Skin epidermis (tissue), 12 donors: ENCODE measurements at regions not wholly inside any gene's neighbourhood (a gene's known extent, or its start where the extent isn't known, plus 50 kb on each side); places are given as distances from the start of the nearest gene placed in this dataset.
"Not testable (repeated sequence)": the region's sequence is repeated elsewhere in the genome, so short reads cannot be mapped to it uniquely, and the experiment has no call there.

ENCODE experiments used
- H3K27ac ChIP-seq, 21 experiments: fragments of 200-600 bp; sonication (generic) in 11 of 21; one replicate each; pipeline ENCODE4 v1.5.0; 2020; ENCODE audit warnings: mild to moderate bottlenecking in 3 of 21, inconsistent platforms in 2 of 21, moderate library complexity in 2 of 21
- H3K4me3 ChIP-seq, 7 experiments: fragments of 200-600 bp; sonication (generic) in 2 of 7; one replicate each; pipeline ENCODE4 v1.5.0; 2020; ENCODE audit warnings: inconsistent platforms in 2 of 7, mild to moderate bottlenecking in 2 of 7, moderate library complexity in 1 of 7

DNA sequence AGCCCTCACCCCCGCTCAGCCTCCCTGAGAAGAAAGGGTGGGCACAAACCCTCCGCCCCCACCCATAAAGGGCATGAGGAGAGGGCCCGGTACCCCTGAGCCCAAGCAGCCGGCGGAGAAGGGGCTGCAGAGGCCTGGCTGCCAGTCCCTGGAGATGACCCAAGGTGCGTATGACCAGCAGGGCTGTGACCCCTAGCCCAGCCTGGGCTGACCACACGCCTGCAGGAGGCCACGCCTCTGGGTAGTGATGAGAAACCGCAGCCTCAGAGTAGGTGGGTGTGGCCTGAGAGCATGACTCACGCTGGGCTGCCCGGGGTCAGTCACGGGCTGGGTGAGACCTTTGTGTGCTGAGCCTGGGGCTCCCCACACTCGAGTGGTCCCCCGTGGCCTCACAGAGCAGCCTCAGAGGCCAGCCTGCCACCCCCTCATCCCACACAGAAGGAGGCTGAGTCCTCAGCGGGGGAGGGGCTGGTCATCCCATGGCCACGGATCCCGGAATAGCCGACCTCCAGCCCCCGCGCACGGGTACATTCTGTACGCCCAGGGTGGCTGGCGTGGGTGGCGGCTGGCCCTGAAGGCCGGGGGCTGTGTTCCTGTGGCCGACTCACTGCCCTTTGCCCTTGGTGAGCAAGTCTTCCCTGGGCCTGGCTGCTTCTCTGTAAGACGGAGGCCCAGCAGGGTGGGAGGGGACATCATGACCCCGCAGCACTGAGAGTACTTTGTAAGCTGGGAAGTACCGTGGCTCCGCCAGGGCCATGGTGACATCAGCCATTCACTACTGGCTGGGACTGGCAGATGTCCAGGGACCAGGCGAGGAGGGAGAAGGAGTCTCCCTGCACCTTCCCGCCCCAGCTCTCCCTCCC, 110.8 kb upstream of the OTOS start:
- Histone ChIP-seq H3K4me3 (no peak overlapping the region), H3K27ac (peak overlapping the region in 13 of 21 experiments; percentile 4 to 69 (median 34))

DNA sequence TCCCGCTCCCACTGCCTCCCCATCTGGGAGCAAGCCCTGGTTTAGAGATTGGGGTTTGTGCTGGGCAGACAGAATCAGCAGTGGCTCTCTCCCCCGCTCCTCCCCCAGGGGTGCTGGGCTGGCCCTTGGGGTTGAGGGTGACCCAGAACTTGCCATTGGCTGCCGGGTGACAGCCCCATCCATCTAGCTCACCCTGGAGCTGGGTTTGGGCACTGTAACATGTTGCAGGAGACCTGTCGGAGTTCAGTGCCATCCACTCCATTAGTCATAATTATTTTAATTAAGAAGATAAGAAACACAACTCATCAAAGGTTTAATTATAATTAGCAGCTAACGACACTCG, 111.4 kb upstream of the OTOS start:
- H3K27ac ChIP-seq = peak overlapping the region in 11 of 21 experiments; percentile 4 to 62 (median 36)
- H3K4me3 ChIP-seq = no peak overlapping the region

DNA sequence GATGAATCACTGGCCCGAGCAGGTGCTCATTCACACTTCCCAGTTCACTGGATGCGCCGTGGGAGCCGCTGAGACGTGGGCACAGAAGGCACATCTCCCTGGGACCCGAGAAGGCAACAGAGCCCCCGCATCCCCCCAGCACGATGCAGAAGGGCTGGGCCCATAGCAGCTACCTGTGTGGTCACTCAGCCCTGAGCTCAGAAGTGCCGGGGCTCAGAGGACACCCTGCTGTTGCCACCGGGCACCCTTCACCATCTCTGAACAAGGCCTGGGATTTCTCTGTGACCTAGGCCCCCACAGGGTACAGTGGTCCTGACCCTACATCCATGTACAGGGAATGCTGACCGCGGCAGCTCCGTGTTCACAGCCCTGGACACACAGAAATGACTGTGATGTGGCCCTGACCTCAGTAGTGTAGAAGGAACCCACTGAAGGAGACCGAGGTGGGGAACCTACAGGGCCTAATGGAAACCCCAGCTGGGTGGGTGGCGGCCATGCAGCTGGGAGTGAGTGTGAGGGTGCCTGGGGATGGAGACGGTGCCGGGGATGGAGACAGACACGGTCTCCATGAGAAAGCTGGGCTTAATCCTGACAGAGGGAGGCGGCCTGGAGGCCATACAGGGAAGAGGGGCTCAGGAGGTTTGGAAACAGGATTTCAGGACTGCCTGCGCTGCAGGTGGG, 111.9 kb upstream of the OTOS start:
- Histone ChIP-seq H3K4me3 (no peak overlapping the region), H3K27ac (peak overlapping the region in 4 of 21 experiments; percentile 26 to 61 (median 46))

DNA sequence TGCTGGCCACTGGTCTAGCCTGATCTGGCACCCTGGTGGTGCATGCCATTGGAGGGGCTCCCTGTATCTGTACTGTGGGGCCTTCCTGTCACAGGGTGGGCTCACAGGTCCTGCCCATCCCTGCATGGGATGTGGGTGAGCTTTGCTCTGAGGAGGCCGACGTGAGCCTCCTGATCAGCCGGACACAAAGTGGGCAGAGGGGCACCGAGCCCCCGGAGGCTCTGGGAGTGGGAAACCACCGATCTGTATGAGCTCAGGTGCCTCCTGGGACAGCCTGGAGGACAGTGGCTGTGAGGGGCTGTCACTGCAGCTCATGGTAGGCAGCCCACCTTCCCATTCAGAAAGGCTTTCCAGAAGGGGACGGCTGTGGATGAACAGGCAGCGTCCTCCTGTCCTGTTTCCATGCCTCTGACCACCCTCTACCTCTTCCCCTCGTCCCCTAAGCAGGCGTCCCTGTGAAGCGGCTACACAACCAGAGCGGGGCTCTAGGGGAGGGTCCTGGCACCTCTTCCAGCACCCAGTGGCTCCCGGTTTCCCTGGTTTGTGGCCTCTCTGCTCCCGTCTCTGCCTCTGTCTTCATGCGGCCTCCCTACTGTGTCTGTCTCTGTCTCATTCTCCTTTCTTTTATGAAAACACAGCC, 112.5 kb upstream of the OTOS start:
- no peak overlapping the region for H3K27ac ChIP-seq

DNA sequence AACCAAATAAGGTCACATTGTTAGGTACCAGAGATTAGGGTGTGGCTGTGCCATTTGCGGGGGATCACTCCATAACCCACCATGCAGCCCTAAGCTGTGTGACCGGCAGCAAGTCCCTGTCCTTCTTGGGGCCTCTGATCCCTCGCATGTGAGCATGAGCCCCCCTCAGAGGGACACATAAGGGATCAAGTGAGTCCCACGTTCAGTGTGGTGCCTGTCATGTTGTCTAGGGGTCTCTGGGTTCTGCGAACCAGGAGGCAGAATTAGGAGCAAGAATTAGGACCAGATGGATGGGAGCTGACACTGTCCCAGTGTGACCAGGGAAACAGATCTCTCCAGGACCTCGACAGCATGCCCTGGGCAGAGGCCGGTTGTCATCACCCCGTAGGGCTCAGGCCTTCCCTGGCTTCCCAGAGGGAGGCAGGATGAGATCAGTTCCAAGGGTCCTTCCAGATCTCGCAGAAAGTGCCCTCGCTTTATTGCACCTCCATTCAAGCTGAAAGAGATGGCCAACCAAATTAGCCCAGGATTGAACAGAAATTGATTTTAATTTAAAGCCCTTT, 113.2 kb upstream of the OTOS start:
- H3K27ac ChIP-seq = no peak overlapping the region

More for the DNA sequence above, 112.5 kb upstream of the OTOS start:
- H3K4me3 ChIP-seq = no peak overlapping the region

DNA sequence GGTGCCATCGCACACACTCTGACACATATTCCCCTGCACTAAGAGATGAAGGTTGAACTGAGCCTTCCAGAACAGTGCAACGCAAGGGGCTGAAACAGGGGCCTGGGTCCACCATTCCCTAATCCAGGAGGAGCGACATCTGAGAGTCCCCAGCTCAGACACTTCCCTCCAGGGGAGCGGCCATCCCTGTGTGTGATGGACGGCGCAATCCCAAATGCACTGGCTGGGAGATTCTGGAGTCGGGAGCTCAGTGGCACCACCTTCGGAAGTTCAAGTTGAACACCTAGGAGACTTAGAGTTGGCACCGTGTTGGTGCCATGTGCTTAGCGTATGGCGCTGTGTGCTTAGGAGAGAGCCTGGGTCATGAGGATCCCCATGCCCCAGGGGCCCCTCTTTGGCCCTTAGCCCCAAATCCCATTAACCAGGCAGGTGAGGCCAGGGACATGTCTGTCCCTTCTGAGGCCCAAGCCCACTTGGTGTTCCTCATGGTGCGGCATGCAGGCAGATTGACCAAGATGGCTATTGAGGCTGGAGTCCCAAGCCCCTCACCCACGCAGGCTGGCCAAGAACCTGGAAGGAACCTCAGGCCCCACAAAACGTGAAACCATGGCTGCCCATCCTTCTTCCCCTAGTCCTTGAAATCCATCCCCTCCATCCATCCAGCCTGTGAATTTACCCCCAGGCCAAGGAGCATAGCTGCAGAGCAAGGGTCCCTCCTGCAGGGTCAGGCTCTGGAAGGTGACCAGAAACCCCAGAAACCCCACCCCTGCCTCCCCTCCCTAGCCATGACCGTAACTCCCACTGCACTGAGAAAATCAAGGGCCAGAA, 114.1 kb upstream of the OTOS start:
- H3K27ac ChIP-seq = no peak overlapping the region
- H3K4me3 ChIP-seq = no peak overlapping the region

More for the DNA sequence above, 113.2 kb upstream of the OTOS start:
- no peak overlapping the region for H3K4me3 ChIP-seq

DNA sequence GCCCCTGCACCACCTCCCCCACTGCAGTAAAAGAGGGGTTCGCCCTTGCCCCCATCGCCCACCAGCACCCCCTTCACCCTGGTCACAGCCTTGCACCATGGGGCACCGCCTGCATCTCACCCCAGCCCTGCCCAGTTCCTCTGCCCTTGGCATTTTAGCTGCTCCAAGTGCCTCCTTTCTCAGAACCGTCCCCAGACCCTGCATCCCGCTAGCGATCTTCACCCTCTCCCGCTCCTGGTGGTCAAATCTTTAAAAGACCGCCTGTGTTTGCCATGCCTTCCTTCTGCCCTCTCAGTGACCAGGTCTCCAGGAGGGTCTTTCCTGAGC, 114.7 kb upstream of the OTOS start:
- H3K4me3 ChIP-seq = no peak overlapping the region
- no peak overlapping the region for H3K27ac ChIP-seq

DNA sequence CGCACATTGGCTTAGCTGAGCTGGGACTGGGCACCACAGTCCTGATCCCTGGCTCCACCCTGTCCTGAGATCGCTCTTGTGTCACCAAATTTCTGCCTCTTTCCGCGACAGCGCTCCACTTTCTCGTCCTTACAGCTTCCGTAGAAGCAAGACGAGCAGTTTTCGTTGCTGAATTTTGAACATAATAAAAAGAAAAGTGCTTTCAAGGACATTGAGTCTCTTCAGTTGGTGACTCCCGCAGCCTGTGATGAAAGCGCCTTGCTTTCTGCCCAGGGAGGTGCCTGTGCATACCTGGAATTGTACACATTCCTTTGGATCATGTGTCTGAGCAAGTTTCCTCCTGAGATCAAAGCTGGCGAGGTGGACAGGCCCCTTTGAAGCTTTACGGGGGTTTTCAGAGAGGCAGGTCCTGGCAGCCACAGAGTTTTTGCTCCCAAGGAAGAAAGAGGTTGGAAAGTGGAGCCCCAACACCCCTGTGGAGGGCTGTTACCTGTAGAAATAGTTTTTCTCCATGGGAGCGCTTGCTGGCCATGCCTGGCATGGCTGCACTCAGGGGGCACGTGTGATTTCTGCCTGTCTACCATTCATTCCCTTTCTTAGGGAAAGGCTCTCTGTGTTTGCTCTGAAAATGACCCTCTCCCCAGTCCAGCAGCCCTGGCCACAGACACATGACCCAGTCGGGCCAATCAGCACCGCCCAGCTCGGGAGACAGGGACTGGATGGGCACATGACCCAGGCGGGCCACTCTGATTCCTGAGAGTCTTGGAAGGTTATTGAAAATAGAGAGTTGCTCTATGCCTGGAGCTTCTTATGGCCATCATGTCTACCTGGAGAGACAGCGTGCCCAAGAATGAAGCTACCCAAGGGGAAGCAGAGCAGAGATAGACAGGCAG, 115.6 kb upstream of the OTOS start:
- H3K4me3 ChIP-seq = no peak overlapping the region
- no peak overlapping the region for H3K27ac ChIP-seq

DNA sequence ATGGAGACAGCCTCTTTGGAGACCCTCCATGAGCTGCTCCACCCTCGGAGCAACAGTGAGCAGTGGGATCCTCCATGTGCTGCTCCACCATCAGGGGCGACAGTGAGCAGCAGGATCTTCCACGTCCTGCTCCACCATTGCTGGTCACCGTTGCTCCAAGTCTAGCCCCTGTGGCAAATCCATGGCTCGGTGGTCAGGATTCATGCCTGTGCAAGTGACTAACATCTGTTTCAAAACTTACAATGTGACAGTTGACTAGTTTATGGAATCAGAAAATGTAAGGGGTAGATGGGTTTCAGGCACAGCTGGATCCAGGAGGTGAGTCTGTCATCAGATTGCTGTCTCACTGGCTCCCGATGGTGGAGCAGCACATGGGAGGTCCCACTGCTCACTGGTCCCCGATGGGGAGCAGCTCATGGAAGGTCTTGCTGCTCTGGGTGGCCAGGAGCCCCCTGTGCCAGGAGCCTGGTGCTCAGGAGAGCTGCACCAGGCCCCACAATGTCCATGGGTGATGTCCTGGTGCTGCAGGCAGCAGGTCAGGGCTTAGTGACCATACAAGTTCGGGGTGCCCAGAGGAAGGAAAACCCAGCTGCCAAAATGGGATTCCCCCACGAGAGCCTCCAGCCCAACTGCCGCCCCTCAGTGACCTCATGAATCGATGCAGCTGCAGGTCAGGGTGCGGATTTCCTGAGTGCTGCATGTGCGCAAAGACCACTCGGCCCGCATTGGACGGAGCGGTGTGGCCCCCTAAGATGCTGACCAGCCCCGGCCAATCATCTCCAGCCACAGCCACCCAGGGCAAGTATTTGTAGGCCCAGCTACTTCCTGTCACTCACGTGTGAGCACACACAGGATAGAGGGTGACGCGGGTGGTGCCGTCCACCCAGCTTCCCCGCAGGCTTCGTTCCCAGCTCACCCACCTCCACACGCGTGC, 116.5 kb upstream of the OTOS start:
- Histone ChIP-seq H3K4me3 (no peak overlapping the region), H3K27ac (no peak overlapping the region)

DNA sequence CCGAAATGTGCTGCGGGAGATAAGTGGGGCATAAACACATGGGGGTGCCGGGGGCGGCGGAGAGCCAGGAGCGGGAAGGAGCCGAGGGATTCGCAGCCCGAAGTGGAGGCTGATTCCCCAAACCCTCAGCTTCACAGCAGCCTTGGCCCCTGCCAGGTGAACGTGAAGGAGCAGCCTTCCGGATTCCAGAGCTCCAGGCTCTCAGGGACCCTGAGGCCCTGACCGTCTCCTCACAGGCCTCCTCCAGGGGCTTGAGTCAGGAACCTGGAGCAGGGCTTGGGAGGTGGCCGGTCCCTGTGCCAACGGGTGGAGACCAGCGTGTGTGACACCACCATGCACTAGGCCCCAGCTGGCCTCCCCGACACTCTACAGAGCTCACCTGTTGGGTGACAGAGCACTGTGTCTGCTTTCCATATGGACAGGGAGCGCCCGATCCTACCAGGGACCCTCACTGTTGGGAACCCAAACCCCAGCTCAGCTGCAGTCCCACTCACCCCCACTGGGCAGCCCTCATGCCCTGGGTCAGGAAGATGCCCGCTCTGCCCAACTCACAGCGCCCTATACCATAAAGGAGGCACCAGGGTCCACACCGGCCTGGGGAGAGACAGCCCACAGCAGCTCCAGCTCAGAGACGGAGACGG, 117.6 kb upstream of the OTOS start:
- H3K4me3 ChIP-seq = no peak overlapping the region

DNA sequence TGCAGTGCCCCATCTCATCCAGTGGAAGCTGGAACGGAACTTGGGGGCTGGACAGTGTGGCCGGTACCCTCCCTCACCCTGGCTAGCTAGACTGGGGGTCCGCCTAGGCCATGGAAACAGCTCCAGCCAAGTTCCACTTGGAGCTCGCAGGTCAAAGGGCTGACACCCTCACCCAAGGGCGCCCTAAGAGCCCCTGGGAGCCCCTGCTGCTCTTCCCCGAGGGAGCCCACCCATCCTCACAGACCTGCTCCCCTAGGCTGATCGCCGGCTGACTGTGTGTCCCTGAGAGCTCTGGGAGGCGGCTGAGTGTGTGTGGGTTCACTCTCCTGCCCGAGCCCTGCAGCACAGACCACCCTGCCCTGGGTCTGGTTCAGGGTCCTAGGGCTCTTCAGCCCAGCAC, 118.2 kb upstream of the OTOS start:
- H3K4me3 ChIP-seq = no peak overlapping the region
- H3K27ac ChIP-seq = peak overlapping the region in 1 of 21 experiments; percentile 60

More for the DNA sequence above, 117.6 kb upstream of the OTOS start:
- H3K27ac ChIP-seq = no peak overlapping the region

DNA sequence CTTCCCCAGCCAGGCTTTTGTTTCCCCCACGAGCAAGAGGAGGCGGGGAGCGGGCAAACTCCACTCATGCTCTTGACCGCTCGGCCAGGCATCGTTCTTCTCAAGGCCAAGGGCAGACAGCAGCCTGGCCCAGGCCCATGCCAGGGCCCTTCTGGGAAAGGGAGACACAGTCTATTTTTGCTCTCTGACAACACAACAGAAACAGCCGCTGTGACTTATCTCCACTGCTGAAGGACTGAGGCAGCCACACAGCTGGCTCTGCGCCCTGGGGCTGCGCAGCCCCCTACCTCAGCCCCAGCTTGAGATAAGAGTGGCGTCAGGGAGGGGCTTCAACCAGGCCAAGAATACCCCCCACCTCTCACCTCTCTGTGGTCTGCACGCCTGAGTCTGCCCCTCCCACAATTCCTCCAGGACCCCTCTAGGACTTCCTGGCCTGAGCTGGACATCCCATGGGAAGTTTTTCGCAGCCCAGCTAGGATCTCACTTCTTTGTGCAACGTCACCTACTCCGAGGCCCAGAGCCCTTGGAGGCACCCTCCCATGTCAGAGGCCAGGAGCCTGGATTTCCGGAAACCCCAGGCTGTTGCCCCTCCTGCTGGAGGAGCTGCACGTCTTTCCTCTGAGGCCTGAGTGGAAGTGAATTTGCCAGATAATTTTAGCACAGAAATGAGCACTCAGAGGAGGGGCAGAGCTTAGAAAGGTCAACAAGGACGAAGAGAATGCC, 118.9 kb upstream of the OTOS start:
- H3K27ac ChIP-seq = peak overlapping the region in 1 of 21 experiments; percentile 60
- H3K4me3 ChIP-seq = no peak overlapping the region

DNA sequence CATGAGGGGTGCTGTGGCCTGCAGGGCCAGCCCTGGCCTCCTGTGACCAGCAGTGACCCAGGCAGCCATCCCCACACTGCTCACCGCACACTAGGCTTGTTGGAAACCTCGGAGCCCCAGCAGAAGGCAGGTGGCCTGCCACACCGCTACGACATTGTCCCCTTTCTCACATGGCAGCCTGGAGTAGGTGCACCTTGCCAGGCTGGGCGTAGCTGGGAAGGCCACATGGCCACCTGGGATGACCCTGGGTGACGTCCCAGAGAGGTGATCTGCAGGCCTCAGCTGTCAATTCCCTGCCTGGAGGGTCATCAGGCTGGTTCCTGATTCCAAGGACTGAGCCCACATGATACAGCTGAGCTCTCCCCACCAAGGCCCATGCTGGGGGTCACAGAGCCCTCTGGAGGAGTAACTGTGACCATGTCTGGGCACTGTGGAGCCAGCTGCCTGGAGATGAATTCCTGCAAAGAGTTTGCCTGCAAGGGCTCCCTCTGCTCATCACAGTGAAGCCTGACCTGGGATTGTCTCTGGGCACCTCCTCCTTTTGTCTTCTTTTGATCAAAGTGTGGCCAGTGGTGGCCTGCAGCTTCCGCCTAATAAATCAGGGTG, 119.6 kb upstream of the OTOS start:
- Histone ChIP-seq H3K4me3 (no peak overlapping the region), H3K27ac (no peak overlapping the region)

DNA sequence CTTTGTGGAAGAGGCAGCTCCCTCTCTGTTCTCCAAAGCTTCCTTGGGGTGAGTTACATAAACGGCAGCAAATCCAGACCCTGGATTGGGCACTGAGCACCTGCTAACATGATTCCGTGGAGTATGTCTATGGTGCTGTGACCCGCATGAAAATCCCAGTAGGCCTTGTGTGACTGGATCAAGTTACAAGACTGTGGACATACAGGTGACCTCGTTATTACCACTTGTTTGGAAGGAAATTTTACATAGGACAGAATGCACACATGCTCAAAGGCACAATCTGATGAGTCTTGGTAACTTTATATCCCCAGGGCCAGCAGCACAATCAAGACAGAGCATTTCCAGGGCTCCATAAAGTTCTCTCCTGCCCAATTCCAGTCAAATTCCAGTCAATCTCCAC, 120.2 kb upstream of the OTOS start:
- H3K4me3 ChIP-seq = no peak overlapping the region
- H3K27ac ChIP-seq = no peak overlapping the region

DNA sequence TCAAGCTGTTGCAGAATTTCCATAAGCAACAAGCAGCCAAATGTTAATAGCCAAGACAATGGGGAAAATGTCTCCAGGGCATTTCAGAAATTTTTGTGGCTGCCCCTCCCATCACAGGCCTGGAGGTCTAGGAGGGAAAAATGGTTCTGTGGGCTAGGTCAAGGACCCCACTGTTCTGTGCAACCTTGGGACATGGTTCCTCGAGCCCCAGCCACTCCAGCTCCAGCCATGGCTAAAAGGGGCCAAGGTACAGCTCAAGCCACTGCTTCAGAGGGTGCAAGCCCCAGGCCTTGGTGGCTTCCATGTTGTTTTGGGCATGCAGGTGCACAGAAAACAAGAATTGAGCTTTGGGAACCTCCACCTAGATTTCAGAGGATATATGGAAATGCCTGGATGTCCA, 122.1 kb upstream of the OTOS start:
- not testable (repeated sequence) for H3K4me3 ChIP-seq, H3K27ac ChIP-seq

DNA sequence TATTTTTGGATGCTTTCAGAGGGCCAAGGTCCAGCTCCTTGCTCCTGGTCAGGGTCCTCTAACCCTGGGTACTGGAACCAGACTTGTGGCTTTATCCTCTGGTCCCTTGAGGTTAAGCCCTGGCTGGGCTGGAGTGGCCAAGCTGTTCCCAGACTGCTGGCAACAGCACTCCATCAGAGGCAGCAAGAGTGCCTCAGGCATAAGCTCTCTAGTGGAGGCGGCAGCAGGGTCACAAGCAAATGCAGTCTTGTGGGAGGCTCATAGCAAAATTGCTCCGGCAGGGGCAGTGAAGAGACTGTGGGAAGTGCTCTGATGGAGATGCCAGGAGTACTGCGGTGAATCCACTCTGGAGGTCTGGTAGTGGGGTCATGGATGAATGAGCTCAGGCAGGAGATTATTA, 128.9 kb upstream of the OTOS start:
- Histone ChIP-seq H3K4me3 (no peak overlapping the region), H3K27ac (no peak overlapping the region)
